22Rv1 (cell line): ENCODE measurements at regions not wholly inside any gene's neighbourhood (a gene's known extent, or its start where the extent isn't known, plus 50 kb on each side); places are given as distances from the start of the nearest gene placed in this dataset.

ENCODE experiments used
- H3K27ac ChIP-seq: fragments of 450-650 bp; 2 replicates; pipeline ENCODE4 v1.5.1; 2017
- CTCF ChIP-seq: fragments of 450-650 bp; IDR thresholded peaks from 2 replicates; pipeline ENCODE4 v1.5.1; 2017; ENCODE audit warnings: mild to moderate bottlenecking
- ZFX ChIP-seq: fragments of 450-650 bp; IDR thresholded peaks from 2 replicates; pipeline ENCODE4 v1.6.1; 2017; ENCODE audit warnings: antibody characterized with exemption, borderline replicate concordance

GRCh38 chr2:103233691-103234090, 471.9 kb downstream of the TMEM182 start:
- TF ChIP-seq CTCF, result no peak
- no peak for TF ChIP-seq ZFX
- H3K27ac ChIP-seq, result no peak overlapping the region

- no peak for TF ChIP-seq ZFX
- no peak for TF ChIP-seq CTCF
Observed at GRCh38 chr2:103235283-103235682, 473.5 kb downstream of the TMEM182 start.

GRCh38 chr2:103249462-103249861, 487.6 kb downstream of the TMEM182 start:
- no peak overlapping the region for H3K27ac ChIP-seq
- TF ChIP-seq ZFX (no peak), CTCF (no peak)

More at GRCh38 chr2:103235283-103235682, 473.5 kb downstream of the TMEM182 start:
- H3K27ac ChIP-seq, result no peak overlapping the region

GRCh38 chr2:103252781-103253180, 490.9 kb downstream of the TMEM182 start:
- TF ChIP-seq CTCF (no peak), ZFX (no peak)
- no peak overlapping the region for H3K27ac ChIP-seq

GRCh38 chr2:103254611-103255010, 492.8 kb downstream of the TMEM182 start:
- H3K27ac ChIP-seq, result no peak overlapping the region
- TF ChIP-seq ZFX (no peak), CTCF (no peak)

GRCh38 chr2:103264058-103264768, 502.4 kb downstream of the TMEM182 start:
- TF ChIP-seq ZFX (no peak), CTCF (no peak)
- no peak overlapping the region for H3K27ac ChIP-seq

- H3K27ac ChIP-seq, result no peak overlapping the region
- TF ChIP-seq CTCF (no peak), ZFX (no peak)
Observed at GRCh38 chr2:103265521-103265920, 503.7 kb downstream of the TMEM182 start.
